HS-5 (cell line): ENCODE measurements at regions not wholly inside any gene's neighbourhood (a gene's known extent, or its start where the extent isn't known, plus 50 kb on each side); places are given as distances from the start of the nearest gene placed in this dataset.
"Not testable (repeated sequence)": the region's sequence is repeated elsewhere in the genome, so short reads cannot be mapped to it uniquely, and the experiment has no call there.

Source experiments
- DNase-seq: peaks from one replicate; pipeline ENCODE4 v3.0.0-alpha.2; 2012; ENCODE audit warnings: low read depth

DNA sequence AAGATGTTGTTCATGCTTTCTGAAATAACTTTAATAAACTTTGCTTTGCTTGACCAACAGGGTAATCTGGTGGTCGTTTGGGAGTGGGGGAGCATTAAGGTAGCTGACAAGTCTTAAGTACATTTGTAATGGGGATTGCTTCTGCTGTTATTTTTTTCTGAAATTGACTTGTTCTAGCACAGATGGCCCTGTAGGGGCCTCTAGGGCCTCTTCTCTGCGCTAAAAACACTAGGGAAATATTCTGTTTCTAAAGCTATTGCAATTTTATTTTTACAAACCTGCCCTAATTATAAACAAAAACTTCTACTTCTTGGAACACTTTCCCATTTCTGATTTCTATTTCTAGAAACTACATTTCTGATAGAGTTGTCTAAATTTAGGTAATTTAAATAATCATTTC lies 191.3 kb upstream of the KCNJ3 start:
- no peak for DNase-seq

DNA sequence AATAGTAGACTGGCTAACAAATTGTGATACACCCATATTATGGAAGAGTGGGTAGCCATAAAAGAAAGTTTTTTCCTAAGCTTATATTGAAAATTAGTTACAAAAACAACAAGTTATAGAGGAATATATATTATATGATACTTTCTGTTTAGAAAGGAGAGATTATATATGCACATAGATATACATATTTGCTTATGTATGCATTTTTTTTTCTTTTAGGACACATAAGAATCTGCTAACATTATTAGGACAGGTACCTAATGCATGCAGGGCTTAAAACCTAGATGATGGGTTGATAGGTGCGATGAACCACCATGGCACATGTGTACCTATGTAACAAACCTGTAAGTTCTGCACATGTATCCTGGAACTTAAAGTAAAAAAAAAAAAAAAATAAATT lies 179.6 kb upstream of the KCNJ3 start:
- DNase-seq = no peak

DNA sequence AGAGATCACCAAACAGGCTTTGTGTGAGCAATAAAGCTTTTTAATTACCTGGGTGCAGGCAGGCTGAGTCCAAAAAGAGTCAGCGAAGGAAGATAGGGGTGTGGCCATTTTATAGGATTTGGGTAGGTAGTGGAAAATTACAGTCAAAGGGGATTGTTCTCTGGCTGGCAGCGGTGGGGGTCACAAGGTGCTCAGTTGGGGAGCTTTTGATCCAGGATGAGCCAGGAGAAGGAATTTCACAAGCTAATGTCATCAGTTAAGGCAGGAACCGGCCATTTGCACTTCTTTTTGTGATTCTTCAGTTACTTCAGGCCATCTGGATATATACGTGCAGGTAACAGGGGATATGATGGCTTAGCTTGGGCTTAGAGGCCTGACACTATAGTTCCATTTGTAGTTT lies 177.5 kb upstream of the KCNJ3 start:
- DNase-seq = not testable (repeated sequence)

DNA sequence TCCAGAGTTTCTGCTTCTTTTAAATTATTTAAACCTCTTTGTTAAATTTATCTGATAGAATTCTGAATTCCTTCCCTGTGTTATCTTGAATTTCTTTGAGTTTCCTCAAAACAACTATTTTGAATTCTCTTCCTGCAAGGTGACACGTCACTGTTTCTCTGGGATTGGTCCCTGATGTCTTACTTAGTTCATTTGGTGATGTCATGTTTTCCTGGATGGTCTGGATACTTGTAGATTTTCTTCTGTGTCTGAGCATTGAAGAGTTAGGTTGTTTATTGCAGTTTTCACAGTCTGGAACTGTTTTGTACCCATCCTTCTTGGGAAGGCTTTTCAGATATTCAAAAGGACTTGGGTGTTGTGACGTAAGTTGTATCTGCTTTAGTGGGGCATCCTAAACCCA lies 172.3 kb upstream of the KCNJ3 start:
- no peak for DNase-seq

DNA sequence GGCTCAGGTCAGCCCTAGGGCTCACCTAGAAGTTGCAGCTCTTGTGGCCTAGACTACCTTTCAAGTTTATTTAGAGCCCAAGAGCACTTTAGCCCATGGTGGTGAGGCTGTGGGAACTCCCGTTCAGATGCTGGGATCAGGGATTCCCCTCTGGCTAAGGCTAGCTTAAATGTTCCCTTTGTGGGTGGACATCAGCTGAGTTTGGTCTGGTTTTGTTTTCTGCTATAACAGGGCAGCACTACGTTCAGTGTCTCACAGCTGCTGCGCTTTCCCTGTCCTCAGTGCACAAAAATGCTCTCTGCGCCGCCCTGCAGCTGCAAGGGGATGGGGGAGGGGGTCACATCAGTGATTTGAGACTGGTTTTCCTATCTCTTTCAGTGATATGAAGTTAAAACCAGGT lies 170.5 kb upstream of the KCNJ3 start:
- no peak for DNase-seq

DNA sequence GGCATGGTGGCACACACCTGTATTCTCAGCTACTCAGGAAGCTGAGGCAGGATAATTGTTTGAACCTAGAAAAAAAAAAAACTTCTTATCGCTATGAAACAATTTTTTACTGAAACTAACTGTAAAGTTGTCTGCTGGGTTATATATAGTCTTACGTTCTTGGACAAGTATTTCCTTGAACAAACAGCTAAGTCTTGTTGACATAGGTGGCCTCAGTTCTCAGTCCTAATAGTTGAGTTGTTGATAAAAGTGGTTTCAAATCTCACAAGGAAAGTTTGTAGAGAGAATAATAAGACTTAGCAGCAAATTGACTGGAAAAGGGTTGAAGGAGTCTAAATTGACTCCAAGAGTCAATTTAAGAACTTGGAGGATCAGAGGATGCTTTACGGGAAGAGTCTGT lies 166.5 kb upstream of the KCNJ3 start:
- DNase-seq = no peak

DNA sequence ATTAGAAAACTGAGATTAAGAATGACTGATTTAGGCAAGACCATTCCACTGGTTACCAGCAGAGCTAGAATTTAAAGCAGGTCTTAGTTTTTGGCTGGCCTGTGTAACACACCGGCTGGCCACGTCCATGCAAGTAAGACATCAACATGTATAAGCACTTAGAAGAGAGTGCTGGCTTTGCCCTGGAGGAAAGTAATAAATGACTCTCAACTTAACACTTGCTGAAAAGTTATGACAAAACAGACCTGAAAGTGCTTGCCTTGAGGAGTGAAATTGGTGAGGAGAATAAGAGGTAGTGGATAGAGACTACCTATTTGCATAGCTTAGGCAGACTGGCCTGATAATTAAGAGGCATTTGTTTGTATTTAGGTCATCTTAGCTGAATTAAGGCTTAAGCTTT lies 165.7 kb upstream of the KCNJ3 start:
- DNase-seq = no peak

GRCh38 chr2:154533300-154533940 lies 165.1 kb upstream of the KCNJ3 start:
- DNase-seq = no peak

DNA sequence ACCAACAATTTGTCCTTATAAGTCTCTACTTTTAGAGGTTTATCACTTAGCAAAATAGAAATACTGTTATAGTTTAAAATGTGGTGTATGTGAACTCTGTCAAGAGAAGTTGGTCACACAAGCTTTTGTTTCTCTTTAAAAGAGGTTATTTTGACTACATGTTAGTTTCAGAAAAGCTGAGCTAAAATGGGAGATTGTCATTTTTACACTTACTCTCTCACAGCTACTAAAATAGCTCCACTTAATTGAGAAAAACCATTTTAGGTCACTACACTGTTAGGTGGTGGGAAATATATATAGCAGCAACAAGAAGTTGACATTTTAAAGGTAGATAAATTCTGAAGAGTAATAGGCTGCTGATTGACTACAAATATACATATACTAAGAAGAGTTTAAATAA lies 161.5 kb upstream of the KCNJ3 start:
- no peak for DNase-seq

- no peak for DNase-seq
These were observed 160.5 kb upstream of the KCNJ3 start for GRCh38 chr2:154537843-154538450.

- DNase-seq = no peak
These were observed 152.2 kb upstream of the KCNJ3 start for GRCh38 chr2:154546341-154546740.

- DNase-seq = no peak
These were observed 148.6 kb upstream of the KCNJ3 start for GRCh38 chr2:154549869-154550268.

DNA sequence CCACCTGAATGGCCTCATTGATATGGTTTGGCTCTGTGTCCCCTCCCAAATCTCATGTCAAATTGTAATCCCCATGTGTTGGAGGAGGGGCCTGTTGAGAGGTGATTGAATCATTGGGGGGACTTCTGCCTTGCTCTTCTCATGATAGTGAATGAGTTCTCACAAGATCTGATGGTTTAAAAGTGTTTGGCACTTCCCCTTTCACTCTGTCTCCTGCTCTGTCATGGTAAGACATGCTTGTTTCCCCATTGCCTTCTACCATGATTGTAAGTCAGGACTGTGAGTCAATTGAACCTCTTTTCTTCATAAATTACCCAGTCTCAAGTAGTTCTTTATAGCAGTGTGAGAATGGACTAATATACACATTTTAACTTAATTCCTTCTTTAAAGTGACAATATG lies 146.8 kb upstream of the KCNJ3 start:
- no peak for DNase-seq

- DNase-seq = peak; percentile 9
These were observed 144.4 kb upstream of the KCNJ3 start for GRCh38 chr2:154554046-154554445.

DNA sequence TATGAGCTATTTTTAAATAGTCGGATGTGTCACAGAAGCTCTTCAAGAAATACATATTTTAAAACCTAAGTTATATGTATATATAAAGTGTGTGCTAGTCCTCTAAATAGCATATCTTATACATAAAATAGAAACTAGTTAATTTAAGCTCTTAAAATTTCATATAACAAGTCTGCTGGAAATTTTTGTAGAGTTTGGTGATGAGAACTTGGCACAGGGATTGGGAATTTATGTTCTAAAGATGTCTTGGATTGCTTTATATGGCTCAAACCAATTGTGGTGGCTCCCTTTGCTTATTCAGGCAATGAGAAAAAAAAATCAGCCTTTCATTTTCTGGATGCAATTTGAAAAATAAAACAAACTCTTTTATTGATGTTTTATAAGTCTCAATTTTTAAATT lies 142.8 kb upstream of the KCNJ3 start:
- DNase-seq = no peak

DNA sequence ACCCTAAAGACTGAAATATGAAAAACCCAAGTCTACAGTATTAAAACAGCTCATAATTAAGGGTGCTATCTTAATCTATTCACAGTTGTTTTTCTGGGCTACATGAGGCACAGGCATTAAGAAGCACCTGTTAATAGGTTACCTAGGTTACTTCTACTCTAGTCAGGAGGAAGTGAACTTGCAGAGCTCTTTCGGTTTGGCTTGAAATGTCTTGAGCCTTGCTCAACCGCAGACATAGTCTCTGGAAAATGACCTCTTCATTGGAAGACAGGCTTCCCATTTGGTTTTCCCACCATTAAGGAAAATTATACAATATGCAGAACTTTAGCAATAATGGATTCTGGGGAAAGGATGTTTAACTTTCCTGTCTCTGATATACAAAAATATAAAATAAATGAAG lies 142.3 kb upstream of the KCNJ3 start:
- DNase-seq = no peak

DNA sequence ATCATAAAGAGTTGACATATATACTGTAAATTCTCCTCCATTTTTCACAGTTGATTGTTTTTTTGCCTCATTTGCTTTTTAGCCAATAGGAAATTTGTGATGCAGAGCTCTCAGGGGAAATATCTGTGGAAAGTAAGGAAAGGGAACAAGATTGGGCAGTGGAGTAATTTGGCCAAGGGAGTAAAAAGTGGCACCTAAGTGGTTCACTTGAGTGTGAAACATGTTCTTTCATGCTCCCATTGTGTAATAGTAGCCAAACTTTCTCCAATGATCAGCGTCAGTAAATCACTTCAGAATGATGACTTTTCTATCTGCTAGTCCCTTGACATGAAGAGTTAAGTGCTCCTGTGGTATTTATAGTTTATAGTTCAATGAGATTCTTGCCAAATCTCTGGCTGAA lies 141.9 kb upstream of the KCNJ3 start:
- no peak for DNase-seq

DNA sequence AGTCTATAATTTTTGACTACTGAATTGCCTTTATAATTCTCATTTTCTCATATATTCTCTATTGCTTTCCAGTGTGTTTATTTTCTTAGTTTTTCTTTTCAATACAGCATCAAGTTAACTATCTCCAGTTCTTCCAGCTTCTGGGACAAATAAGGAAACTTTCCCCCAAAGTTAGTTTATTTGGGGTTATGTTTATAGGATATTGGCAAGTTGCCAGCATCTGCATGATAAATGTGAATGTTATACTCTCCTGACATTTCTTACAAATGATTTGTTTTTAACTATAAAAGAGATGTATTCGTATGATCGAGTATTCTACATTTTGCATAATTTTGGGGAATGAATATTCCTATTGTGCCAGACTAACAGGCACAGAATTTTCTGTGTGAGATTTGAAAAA lies 140.6 kb upstream of the KCNJ3 start:
- no peak for DNase-seq

- no peak for DNase-seq
These were observed 133.1 kb upstream of the KCNJ3 start for GRCh38 chr2:154565433-154565832.

- no peak for DNase-seq
These were observed 130.1 kb upstream of the KCNJ3 start for GRCh38 chr2:154568413-154568812.

DNA sequence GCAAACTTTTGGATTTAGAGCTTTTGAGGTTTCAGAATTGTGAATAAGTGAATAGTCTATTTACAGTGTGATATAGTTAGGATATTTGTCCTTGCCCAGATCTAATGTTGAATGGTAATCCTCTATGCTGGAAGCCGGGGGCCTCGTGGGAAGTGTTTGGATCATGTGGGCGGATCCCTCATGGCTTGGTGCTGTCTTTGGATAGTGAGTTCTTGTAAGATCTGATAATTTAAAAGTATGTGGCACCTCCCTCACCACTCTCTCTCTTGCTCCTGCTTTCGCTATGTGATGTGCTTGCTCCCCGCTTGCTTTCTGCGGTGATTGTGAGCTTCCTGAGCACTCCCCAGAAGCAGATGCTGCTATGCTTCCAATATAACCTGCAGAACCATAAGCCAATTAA lies 128.0 kb upstream of the KCNJ3 start:
- DNase-seq = no peak

- not testable (repeated sequence) for DNase-seq
These were observed 121.8 kb upstream of the KCNJ3 start for GRCh38 chr2:154576699-154577098.

DNA sequence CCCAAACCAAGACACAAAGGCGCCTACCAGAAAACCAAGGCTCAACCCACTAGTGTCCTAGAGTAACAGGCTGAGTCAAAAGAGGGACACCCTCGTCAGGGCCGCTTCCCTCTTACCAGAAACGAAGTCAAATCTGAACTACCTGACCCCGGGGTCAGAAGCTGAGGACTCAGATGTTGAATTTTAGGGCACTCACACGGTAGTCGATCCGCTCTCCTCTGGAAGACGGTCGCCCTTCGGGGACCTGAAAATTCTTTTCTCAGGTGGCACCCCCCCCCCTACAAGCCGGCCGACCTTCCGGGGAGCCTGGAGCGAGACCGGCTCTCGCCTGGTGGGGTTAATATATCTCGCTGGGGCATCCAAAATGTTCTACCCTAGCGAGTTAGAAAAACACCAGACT lies 121.1 kb upstream of the KCNJ3 start:
- DNase-seq = no peak

- no peak for DNase-seq
These were observed 117.7 kb upstream of the KCNJ3 start for GRCh38 chr2:154580767-154581166.
